ENCODE measurements at regions not wholly inside any gene's neighbourhood (a gene's known extent, or its start where the extent isn't known, plus 50 kb on each side); places are given as distances from the start of the nearest gene placed in this dataset.

DNA sequence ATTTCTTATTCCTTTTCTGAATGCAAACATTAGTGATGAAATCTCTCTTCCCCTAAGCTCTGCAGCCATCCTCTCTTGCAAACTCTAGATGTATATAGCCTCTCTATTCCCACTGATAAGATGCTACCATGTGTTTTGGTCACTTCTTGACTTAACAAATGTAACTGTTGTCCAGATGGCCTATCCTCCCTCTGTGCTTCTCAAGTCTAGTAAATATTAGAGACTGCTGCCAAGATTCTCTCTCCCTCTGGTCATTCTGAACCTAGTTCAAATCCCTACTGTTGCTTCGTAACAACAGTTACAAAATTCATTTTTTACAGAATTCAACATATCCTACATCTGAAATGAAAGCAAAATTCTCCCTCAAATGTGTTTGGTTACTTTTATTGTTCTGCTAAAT, 156.6 kb downstream of the TXNL1 start:
- Mint-ChIP-seq H3K27ac (no peak overlapping the region), H3K4me1 (no peaks in the 10 kb centered on the region), H3K4me3 (no peak overlapping the region), H3K36me3 (ENCODE audit: low read depth) (no peaks in the 10 kb centered on the region), H3K27me3 (peaks cover 2% of the 10 kb centered on the region), H3K9me3 (peaks cover 4% of the 10 kb centered on the region)
- ChIA-PET CTCF (no interaction called here), POLR2A (no interaction called here)
- no peak for DNase-seq

DNA sequence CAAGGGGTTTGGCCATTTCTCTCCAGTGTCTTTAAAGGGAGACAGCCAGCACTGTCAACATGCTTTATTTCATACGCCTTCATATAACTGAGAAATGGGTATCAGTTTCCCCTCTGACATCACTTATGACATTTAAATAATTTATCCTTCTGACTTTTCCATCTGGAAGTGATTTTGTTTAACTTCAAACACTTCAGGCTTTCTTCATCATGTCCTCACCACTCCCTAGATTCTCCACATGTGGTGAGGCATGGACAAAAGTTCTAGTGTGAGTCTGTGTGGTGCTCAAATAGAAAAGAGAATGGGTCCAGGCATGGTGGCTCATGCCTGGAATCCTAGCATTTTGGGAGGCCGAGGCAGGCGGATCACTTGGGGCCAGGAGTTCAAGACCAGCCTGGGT, 158.6 kb downstream of the TXNL1 start:
- H3K9me3 Mint-ChIP-seq: peaks cover 2% of the 10 kb centered on the region
- H3K36me3 Mint-ChIP-seq (ENCODE audit: low read depth): no peaks in the 10 kb centered on the region
- H3K4me3 Mint-ChIP-seq: no peak overlapping the region
- ChIA-PET POLR2A (no interaction called here), CTCF (no interaction called here)
- no peak for DNase-seq
- H3K27ac Mint-ChIP-seq: no peak overlapping the region
- peaks cover 2% of the 10 kb centered on the region for H3K27me3 Mint-ChIP-seq
- H3K4me1 Mint-ChIP-seq: no peaks in the 10 kb centered on the region

DNA sequence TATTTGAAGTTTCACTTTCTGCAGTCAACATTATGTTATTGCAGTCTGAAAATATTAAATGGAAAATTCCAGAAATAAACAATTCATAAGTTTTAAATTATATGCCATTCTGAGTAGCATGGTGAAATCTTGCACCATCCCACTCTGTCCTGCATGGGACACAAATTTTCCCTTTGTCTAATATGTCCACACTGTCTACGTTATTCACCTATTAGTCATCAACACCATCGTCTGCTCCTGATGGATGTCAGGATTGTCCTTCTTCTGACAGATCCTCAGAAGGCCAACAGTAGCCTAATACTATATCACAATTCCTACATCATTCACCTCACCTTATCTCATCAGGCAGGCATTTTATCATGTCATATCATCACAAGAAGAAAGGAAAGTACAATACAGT, 163.1 kb downstream of the TXNL1 start:
- Mint-ChIP-seq H3K9me3 (no peaks in the 10 kb centered on the region), H3K4me1 (no peaks in the 10 kb centered on the region), H3K36me3 (ENCODE audit: low read depth) (no peaks in the 10 kb centered on the region), H3K27ac (no peak overlapping the region), H3K4me3 (no peak overlapping the region), H3K27me3 (no peaks in the 10 kb centered on the region)
- no peak for DNase-seq
- CTCF ChIA-PET: no interaction called here
- POLR2A ChIA-PET: no interaction called here

DNA sequence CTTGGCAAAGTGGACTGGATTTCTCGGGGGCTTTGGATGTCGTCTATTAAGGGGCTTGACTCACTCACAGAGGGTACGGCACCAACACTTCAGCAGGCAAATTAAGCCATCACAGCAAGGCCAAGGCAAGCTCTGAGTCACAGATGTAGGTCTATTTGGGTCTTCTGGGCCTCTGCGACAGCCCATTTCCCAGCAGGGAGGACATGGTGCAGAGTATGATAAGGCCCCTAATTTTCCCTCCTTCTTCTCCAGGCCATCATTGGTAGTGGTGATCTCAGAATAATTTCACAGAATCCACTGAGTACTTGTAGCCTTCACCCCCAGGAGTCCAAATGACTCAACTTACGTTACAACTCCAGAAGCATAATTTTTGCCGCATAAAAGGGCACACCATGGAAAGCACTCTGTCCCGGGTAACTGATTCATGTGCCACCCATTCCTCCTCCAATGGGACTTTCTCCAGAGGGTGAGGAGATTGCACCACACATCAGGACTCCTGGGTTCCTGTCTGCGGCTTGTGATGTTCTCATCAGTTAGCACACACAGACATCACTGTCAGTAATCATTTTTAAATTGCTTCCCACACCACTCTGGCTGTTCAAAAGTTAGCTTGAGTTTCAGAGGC, 164.9 kb downstream of the TXNL1 start:
- H3K9me3 Mint-ChIP-seq: no peaks in the 10 kb centered on the region
- ChIA-PET CTCF (no interaction called here), POLR2A (no interaction called here)
- no peaks in the 10 kb centered on the region for H3K4me1 Mint-ChIP-seq
- no peak overlapping the region for H3K4me3 Mint-ChIP-seq
- DNase-seq: no peak
- no peaks in the 10 kb centered on the region for H3K27me3 Mint-ChIP-seq
- no peaks in the 10 kb centered on the region for H3K36me3 Mint-ChIP-seq (ENCODE audit: low read depth)
- no peak overlapping the region for H3K27ac Mint-ChIP-seq

DNA sequence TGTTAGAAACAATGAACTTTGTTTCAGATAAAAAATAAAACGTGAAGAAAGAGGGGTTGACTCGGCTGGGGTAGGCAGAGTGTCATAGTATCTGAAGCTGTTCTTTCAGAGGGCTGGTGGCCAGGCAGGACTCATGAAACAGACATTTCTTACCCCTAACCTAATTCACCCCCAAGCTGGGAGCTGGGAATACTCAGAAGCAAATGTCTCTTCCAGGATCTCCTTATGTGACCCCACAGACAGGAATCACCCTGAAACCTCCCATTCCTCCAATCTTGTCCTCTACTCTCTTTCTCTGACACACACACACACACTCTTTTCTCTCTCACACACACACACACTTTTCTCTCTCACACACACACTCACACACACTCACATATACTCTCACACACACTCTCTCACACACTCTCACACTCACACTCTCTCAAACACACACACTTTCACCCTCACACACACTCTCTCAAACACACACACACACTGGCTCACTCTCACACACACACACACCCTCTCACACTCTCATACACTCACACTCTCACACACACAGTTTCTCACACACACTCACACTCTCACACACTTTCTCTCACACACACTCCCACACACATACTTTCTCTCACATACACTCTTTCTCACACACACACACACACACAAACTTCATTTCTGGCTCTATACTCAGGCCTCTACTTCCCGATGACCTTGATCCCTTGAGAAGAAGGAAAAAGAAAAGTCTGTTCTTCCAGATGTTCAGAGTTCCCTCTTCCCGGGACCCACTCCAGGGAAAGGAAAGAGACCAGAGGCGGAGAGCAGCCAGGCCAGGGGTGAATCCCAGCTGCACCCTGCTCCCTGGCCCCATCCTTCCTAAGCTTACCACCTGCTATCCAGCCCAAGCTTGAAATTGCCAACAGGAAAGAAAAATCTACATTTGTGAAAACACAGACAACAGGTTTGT, 167.7 kb downstream of the TXNL1 start:
- ChIA-PET POLR2A (no interaction called here), CTCF (no interaction called here)
- Mint-ChIP-seq H3K27ac (no peak overlapping the region), H3K27me3 (peaks cover 2% of the 10 kb centered on the region), H3K9me3 (peaks cover 3% of the 10 kb centered on the region), H3K4me1 (no peaks in the 10 kb centered on the region), H3K36me3 (ENCODE audit: low read depth) (no peaks in the 10 kb centered on the region), H3K4me3 (no peak overlapping the region)
- no peak for DNase-seq

DNA sequence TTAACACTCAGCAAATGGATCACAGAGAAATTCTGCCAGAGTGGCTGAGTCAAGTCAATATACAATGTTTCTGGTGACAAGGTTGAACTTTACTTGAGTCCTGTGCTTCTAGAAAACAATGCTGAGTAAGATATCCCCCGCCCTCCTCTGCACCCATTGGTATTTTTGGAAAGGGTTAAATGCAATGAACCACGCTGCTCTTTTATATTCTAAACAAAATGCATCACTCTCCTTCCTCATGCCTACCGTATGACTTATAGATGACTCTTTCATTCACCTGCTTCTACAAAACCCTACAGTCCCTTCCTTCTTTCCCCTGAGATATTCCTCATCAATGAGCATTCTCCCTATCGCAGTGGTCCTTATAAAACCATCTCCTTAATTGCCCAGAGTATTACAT, 168.8 kb downstream of the TXNL1 start:
- H3K27ac Mint-ChIP-seq: no peak overlapping the region
- no peaks in the 10 kb centered on the region for H3K4me1 Mint-ChIP-seq
- H3K36me3 Mint-ChIP-seq (ENCODE audit: low read depth): no peaks in the 10 kb centered on the region
- peaks cover 2% of the 10 kb centered on the region for H3K27me3 Mint-ChIP-seq
- no peak overlapping the region for H3K4me3 Mint-ChIP-seq
- H3K9me3 Mint-ChIP-seq: peaks cover 10% of the 10 kb centered on the region
- no peak for DNase-seq
- CTCF ChIA-PET: no interaction called here
- POLR2A ChIA-PET: no interaction called here

DNA sequence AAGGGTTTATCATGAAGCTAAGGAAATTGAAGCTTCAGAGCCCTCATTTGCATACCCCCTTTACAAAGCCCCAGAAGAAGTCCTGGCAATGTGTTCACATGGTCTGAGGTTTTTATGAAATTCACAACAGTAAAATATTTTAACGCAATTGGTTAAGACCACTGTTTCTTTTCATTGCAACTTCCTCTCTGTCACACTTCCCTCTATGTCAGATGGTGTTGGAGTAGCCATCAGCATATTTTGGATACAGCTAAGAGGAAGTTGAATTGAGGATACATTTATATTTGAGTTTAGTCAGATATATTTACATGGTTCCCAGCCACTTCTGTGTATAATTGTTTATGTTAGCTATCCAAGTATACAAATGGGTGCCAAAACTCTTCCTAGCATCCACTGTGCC, 170.0 kb downstream of the TXNL1 start:
- Mint-ChIP-seq H3K4me3 (no peak overlapping the region), H3K9me3 (peaks cover 10% of the 10 kb centered on the region), H3K27me3 (peaks cover 2% of the 10 kb centered on the region), H3K36me3 (ENCODE audit: low read depth) (no peaks in the 10 kb centered on the region), H3K27ac (no peak overlapping the region), H3K4me1 (no peaks in the 10 kb centered on the region)
- ChIA-PET POLR2A (no interaction called here), CTCF (no interaction called here)
- no peak for DNase-seq

DNA sequence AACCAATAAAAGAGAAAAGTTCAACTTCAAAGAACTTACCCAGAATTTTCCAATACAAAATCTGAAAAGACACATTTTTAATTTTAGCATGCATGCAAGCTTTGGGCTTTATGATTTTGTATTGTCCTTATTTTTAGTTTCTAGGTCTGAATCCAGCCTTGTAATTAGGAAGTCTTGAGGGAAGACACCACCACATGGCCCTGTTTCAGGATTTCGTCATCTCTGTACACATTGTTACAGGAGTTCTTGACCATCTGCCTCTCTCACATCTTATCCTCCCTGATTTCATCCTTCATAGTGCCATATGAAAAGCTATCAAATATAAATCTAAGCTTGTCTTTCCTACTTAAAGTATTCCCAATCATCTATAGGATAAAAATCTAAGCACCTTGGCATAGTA, 176.1 kb downstream of the TXNL1 start:
- POLR2A ChIA-PET: no interaction called here
- Mint-ChIP-seq H3K4me3 (no peak overlapping the region), H3K27ac (no peak overlapping the region), H3K36me3 (ENCODE audit: low read depth) (no peaks in the 10 kb centered on the region), H3K27me3 (peaks cover 2% of the 10 kb centered on the region), H3K4me1 (no peaks in the 10 kb centered on the region), H3K9me3 (peaks cover 10% of the 10 kb centered on the region)
- CTCF ChIA-PET: no interaction called here
- no peak for DNase-seq

DNA sequence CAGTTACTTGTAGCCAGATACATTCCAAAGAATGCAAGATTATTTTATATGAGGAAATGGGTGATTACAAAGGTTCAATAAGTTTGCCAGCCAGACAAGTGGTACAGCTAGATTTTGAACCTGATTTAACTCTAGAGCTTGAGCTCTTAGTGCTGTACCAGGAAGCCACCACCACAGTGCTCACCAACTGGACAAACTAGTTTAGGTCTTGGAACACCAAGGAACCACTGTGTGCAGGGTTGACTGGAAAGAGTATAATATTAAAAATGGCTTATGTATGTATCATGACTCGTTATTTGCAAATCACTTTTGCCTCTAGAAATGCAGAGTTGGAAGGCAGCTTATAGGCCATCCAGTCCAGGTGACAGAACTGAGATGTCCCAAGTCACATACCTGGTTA, 177.2 kb downstream of the TXNL1 start:
- no peak for DNase-seq
- CTCF ChIA-PET: no interaction called here
- no peaks in the 10 kb centered on the region for H3K36me3 Mint-ChIP-seq (ENCODE audit: low read depth)
- POLR2A ChIA-PET: no interaction called here
- peaks cover 10% of the 10 kb centered on the region for H3K9me3 Mint-ChIP-seq
- no peaks in the 10 kb centered on the region for H3K4me1 Mint-ChIP-seq
- H3K27me3 Mint-ChIP-seq: peaks cover 2% of the 10 kb centered on the region
- no peak overlapping the region for H3K4me3 Mint-ChIP-seq
- no peak overlapping the region for H3K27ac Mint-ChIP-seq

DNA sequence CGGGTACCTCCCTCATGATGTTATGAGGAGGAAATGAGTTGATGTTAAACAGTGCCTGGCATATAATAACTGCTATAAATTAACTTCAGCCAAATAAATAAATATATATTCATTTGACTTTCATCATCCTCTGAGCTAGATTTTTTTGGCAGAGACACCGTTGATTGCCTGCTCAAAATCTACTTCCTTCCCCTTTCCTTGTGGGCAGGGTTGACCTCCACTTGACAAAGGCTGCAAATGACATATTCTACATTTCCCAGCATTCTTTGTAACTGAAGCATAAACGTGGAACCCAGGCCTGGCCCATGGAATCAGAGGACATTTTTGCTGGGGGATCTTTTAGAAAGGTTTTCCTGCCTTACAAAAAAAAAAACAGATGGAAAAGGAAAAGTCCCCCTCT, 177.8 kb downstream of the TXNL1 start:
- ChIA-PET CTCF (no interaction called here), POLR2A (no interaction called here)
- Mint-ChIP-seq H3K9me3 (peaks cover 6% of the 10 kb centered on the region), H3K36me3 (ENCODE audit: low read depth) (no peaks in the 10 kb centered on the region), H3K4me3 (no peak overlapping the region), H3K4me1 (no peaks in the 10 kb centered on the region), H3K27me3 (no peaks in the 10 kb centered on the region), H3K27ac (no peak overlapping the region)
- DNase-seq: no peak

DNA sequence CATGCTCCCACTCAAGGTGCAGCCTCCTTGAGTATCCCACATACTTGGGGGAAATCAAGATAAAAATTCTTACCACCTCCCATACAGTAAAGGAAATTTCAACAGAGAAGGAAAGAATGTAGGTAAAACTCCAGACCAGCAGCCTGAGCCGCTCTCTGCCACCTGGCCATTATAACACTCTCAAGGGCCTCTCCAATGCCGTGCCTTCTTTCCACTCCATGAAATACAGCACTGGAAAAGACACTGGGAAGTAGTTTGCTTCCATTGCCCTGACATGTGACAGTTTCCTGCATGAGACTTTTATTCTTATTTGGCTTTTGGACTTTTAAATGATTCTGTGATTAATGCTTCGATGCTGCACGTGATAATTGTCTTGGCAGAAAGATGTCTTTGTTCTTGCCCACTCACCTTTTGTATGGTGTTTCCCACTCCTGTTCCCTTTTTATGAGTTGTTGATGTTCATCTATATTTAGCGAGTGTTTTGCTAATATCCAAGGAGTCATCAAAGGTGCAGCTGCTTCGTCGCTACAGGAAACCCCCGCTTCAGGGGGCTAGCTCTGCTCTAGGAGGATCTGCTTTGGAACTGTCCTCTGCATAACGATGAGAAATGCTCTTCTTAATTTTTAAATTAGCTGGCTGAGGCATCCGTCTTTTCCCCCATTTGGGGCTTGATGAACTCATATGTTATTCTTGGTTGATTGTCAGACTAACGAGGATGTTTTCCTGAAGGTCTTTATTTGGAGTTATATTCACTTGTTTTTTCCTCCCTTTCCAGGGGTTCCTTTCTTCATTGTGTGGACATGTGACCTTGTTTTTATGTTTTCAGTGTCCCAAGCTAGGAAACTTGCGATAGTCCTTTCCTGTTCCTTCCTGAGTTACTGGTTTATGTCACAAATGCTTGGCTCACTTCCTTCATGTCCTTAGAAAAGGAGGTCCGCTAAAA, 179.4 kb downstream of the TXNL1 start:
- DNase-seq: no peak
- Mint-ChIP-seq H3K27me3 (no peaks in the 10 kb centered on the region), H3K36me3 (ENCODE audit: low read depth) (no peaks in the 10 kb centered on the region), H3K4me1 (no peaks in the 10 kb centered on the region), H3K9me3 (no peaks in the 10 kb centered on the region), H3K27ac (no peak overlapping the region), H3K4me3 (no peak overlapping the region)
- POLR2A ChIA-PET: no interaction called here
- CTCF ChIA-PET: no interaction called here

DNA sequence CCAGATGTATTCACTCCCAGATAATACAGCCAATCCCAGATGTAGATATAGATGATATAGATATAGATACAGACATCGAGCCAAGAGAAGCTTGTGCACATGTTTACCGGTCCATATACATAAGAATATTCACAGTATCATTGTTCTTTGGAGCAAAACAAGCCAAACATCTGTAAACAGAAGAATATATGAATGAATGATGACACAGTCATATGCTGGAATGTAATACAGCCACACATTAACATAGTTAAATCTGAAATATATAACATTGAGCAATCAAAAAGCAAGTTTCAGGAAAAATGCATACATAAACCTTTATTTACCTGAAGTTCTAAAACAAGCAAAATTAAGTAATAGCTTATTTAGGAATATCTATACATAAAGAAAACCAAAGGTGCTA, 182.5 kb downstream of the TXNL1 start:
- POLR2A ChIA-PET: no interaction called here
- no peak for DNase-seq
- Mint-ChIP-seq H3K27me3 (no peaks in the 10 kb centered on the region), H3K27ac (no peak overlapping the region), H3K36me3 (ENCODE audit: low read depth) (no peaks in the 10 kb centered on the region), H3K4me1 (no peaks in the 10 kb centered on the region), H3K4me3 (no peak overlapping the region), H3K9me3 (no peaks in the 10 kb centered on the region)
- CTCF ChIA-PET: no interaction called here

DNA sequence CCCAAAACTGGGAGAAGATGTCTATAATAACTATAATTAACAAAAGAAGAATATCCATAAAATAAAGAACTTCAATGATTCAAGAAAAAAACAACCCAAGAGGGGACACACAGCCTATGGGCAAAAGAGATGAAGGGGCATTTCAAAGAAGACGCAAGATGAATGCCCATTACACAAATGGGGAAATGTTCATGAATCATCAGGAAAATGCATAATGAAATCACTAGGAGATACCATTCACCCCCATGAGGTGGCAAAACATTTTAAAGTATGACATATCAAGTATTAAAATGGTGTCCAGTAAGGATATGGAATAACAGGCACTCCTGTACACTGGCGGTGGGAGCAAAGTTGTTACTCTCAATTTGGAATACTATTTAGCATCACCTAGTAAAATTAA, 183.3 kb downstream of the TXNL1 start:
- Mint-ChIP-seq H3K4me3 (no peak overlapping the region), H3K36me3 (ENCODE audit: low read depth) (no peaks in the 10 kb centered on the region), H3K4me1 (no peaks in the 10 kb centered on the region), H3K27ac (no peak overlapping the region), H3K9me3 (no peaks in the 10 kb centered on the region), H3K27me3 (no peaks in the 10 kb centered on the region)
- POLR2A ChIA-PET: no interaction called here
- CTCF ChIA-PET: no interaction called here
- DNase-seq: no peak

Measured in activated CD4-positive, alpha-beta T cell treated with anti-CD3 and anti-CD28 coated beads, Interleukin-2, amount 10 ng/mL, durations not matched to agents 7 days and 5 days (primary cell).